ENCODE measurements at regions not wholly inside any gene's neighbourhood (a gene's known extent, or its start where the extent isn't known, plus 50 kb on each side); places are given as distances from the start of the nearest gene placed in this dataset.

DNA sequence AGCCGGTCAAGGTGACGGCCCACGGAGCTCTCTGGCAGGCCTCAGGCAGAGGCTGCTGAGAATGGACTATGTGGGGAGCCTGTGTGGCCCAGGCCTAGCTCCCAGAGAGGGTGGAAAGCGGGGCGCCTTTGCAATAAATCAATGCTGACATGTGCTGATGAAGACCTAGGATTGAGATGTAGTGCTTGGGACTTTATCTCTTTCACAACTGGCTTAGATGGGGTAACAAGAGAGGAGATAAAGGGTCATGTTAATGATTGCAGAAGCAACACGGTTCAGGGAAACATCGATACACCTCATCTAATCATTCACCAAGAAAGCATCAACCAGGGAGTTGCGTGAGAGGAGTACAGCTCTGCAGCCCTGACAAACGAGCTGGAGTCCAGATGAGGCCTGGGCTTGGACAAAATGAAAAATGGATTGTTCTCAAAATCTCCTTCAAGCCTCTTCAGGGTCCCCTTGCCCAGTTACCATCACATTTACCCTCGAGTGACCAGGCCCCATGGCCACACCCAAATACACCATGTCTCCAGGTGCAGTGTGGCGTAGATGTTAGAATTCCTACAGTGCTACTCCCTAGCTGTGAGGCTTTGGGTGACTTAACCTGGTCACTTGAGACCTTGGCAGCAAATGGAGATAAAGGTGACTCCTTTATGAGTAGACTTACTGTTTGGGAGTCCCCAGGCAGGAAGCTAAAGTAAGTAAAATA, 146.4 kb upstream of the LIPC start:
- TF ChIP-seq, protein P1, sequence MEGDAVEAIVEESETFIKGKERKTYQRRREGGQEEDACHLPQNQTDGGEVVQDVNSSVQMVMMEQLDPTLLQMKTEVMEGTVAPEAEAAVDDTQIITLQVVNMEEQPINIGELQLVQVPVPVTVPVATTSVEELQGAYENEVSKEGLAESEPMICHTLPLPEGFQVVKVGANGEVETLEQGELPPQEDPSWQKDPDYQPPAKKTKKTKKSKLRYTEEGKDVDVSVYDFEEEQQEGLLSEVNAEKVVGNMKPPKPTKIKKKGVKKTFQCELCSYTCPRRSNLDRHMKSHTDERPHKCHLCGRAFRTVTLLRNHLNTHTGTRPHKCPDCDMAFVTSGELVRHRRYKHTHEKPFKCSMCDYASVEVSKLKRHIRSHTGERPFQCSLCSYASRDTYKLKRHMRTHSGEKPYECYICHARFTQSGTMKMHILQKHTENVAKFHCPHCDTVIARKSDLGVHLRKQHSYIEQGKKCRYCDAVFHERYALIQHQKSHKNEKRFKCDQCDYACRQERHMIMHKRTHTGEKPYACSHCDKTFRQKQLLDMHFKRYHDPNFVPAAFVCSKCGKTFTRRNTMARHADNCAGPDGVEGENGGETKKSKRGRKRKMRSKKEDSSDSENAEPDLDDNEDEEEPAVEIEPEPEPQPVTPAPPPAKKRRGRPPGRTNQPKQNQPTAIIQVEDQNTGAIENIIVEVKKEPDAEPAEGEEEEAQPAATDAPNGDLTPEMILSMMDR (conservative IDR thresholded peaks at IDR 0.05; ENCODE audit: low read depth, low read length) = no peak
- TF ChIP-seq EZH2 (IDR thresholded peaks at IDR 0.05; ENCODE audit: borderline replicate concordance, low read depth, low read length, poor library complexity, severe bottlenecking) = no peak
